ENCODE measurements at regions not wholly inside any gene's neighbourhood (a gene's known extent, or its start where the extent isn't known, plus 50 kb on each side); places are given as distances from the start of the nearest gene placed in this dataset.

DNA sequence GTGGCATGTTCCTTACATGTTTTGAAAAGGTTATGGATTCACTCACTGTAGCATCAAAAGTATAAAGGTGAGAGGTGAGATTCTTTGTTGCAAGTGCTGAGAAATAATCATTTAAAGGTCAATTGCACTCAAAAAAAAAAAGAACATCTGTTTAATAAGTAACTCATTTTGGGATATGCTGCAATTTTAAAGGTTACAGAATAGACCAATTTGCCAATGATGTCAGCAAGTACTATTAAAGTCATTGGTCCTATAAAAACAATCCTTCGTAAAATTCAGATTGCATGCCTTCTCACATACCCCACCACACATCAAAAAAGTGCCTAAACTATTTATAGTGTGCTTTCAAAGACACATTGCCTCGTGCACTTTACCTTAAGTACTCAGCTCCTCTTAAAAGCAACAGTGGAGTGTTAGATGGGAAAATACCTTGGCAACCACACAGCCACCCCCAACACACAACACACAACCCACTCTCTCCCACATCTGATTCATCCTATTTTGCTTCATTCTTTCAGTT is 218.2 kb upstream of the ADGRL2 start:
- DNase-seq (ENCODE audit: low spot score) (peak; percentile 11), FAIRE-seq (no peak)

DNA sequence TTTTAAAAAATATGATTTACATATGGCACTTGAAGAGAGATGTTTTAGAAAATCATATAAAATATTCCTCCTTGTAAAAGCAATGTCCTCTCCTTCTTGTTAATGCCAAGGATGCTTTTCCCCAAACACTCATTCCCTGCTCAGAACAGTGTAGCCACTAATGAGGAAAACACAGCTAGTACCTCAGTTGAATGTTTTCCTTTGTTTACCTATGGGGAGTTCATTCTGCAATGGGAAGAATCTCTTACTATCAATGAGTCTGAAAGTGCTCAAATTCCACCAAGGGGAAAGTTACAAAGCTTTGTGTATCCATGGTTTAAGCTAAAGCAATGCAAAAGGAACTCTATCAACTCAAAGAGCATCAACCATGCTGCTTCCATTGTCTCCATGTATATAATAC is 221.9 kb upstream of the ADGRL2 start:
- no peak for FAIRE-seq

DNA sequence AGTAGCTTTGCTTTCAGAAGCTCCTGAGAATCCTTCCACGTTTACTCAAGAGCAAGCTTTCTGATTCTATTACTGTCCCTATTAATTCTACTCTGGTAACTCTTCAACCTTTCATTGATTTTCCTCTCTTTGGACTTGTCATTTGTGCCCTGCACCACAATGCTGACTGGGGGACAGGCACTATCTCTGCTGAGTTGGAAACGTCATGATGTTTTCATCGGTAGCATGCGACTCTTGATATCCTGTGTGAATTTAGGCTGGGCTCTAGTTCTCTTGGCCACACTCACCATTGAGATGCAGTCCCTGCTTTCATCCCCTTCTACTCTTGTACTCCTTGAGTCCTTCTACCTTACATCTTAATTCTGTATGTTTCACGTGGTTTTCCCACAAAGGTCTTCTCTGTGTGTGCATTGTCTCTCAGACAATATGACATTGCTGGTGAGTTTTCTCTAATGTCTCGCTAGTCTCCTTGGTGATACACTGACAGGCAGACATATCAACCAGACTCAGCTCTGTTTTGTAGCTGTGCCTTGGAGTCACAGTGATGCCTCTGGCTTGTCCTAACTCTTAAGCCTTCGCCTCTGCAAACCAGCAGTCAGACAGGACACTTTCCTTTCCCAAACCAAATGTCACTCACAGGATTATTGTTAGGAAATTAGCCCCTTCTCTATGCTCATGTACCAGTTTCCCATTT is 223.6 kb upstream of the ADGRL2 start:
- no peak for FAIRE-seq
- no peak for DNase-seq (ENCODE audit: low spot score)

More for the DNA sequence above, 221.9 kb upstream of the ADGRL2 start:
- DNase-seq (ENCODE audit: low spot score): no peak

DNA sequence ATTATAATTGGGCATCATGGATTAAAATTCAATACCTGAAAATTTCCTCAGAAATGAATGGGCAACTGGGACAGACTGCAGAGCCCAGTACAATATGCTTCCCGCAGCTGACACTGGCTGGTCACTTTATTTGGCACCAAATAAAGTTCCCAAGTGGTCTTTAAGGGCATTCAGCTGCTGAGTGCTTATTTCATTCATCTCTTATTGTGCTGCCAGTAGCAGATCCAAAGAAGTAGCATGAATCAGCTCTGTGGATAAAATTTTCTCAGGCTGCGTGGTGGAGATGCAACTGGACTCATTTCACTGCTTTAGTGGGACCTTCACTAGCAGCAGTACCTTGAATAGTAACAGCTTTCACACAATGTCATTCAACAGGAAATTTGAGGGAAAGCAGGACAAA is 226.3 kb upstream of the ADGRL2 start:
- DNase-seq (ENCODE audit: low spot score) (no peak), FAIRE-seq (no peak)

DNA sequence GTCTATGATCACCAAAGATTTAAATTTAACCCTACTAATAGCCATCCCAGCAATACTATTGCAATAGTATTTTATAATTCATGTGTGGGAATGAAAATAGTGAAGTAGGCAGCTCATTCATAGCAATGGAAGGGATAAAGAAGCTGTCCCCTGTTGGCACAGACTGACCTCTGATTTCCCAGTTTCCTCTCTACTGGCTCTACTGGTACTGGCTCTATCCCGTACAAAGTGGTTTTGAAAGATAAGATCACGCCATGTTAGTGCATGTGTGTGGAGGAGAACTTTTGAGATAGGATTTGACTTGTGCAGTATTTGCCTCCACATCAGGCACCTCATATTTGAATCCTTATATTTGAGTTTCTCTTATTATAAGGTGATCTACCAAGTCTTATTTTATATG is 227.3 kb upstream of the ADGRL2 start:
- FAIRE-seq: no peak
- no peak for DNase-seq (ENCODE audit: low spot score)

DNA sequence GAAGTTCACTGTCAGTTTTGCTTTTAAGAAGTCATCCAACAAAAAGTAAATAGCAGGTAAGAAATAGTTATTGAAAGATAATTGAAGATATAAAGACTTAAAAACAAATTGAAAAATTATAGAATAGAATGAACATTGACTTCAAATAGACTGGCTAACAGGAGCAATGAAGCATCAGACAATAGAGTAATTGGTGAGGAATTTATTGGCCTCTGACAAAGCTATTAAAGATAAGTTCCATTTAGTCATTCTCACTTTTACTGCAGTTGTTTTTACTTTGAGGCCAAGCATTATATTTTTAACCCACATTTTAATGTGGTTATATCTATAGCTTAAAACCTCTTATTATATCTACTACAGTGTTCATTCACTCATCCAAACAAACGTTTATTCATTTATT is 228.8 kb upstream of the ADGRL2 start:
- DNase-seq (ENCODE audit: low spot score): no peak
- no peak for FAIRE-seq

DNA sequence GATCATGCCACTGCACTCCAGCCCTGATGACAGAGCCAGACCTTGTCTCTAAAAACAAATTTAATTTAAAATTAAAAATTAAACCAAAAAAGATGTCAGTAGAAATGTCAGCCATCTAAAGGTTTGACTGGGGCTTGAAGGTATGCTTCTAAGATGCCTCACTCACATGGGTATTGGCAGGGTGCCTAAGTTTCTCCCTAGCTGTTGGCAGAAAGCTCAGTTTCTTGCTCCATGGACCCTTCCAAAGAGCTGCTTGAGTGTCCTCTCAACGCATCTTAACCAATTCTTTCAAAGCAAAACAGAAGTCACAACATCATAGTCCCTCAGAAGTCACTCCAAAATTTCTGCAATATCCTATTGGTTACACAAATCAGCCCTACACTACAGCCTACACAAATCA is 231.0 kb upstream of the ADGRL2 start:
- no peak for FAIRE-seq

DNA sequence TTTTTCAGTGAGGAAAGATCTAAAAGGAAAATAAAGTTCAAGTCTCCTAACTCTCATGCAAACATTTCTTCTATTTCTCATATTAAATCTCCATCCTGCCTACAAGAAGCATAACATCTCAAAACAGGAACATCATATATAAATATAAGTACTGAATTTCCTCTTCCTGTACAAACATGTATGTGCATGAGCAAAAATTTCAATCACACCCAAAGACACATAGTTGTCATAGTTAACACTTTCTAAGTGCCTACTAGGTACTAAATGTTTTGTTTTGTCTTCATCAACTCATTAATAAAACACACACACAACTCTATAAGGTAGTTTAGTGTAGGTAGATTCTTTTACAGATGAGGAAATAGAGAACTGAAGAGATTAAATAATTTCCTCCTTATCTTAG is 237.1 kb upstream of the ADGRL2 start:
- FAIRE-seq (no peak), DNase-seq (ENCODE audit: low spot score) (no peak)

More for the DNA sequence above, 231.0 kb upstream of the ADGRL2 start:
- DNase-seq (ENCODE audit: low spot score): no peak

DNA sequence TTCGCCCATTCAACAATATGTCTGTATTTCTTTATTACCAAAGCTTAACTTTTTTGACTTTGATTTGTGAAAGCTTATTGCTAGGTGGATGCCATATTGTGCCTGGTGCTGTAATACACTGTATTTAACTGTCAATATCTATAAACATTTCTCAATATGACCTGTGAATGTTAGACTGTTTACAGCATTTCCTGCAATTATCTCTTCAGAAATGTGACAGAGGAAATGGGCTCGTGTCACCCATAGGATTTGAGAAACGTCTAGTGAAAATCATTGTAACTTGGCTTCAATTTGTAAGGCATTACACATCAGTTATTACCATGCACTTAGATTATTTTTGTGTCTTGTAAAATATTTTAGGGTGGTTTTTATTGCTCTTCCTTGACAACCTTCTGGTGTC is 237.8 kb upstream of the ADGRL2 start:
- DNase-seq (ENCODE audit: low spot score) (no peak), FAIRE-seq (no peak)

DNA sequence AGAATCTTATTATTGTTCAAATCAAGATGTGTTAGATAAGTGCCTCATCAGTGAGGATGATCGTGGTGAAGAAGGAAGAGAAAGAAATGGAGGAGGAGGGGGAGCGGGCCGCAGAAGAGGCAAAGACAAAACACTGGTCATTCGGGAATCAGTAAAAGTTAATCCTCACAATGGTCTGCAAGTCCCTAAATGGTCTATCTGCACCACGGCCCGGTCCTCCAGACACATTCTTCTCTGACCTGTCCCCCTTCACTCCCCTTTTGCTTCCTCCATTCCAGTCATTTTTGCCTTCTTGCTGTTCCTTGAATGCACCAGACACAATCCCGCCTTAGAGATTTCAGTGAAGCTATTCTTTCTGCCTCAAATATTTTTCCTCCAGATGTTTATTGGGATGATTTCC is 240.1 kb upstream of the ADGRL2 start:
- DNase-seq (ENCODE audit: low spot score): no peak
- no peak for FAIRE-seq

DNA sequence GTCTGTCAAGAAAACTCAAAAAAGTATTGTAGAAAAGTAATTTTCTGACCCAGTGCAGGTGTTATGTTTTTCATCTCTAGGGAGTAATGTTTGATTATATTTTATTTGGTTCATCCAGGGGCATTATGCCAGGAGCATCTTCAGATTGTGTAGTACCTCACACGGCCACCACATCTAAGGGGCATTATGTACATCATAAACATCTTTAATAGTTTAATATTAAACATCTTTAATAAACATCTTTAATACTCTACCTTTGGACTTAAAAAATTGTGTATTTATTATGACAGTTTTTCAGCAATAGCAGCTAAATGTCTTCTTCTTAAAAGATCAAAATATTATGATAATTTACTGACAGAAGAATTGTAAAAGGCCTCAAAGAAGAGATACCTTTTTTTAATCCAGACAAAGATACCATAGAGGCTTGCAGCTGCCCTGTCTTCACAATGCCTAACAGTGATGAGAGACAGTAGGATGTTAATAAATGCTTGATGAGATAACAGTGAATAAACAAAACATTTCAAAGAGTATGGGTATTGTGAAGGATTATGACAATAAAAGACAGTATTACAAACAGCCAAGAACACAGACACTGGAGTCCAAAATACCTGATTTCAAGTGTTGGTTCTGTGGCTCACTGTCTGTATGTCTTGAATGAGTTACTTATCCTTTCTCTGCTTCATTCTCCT is 240.9 kb upstream of the ADGRL2 start:
- no peak for FAIRE-seq

DNA sequence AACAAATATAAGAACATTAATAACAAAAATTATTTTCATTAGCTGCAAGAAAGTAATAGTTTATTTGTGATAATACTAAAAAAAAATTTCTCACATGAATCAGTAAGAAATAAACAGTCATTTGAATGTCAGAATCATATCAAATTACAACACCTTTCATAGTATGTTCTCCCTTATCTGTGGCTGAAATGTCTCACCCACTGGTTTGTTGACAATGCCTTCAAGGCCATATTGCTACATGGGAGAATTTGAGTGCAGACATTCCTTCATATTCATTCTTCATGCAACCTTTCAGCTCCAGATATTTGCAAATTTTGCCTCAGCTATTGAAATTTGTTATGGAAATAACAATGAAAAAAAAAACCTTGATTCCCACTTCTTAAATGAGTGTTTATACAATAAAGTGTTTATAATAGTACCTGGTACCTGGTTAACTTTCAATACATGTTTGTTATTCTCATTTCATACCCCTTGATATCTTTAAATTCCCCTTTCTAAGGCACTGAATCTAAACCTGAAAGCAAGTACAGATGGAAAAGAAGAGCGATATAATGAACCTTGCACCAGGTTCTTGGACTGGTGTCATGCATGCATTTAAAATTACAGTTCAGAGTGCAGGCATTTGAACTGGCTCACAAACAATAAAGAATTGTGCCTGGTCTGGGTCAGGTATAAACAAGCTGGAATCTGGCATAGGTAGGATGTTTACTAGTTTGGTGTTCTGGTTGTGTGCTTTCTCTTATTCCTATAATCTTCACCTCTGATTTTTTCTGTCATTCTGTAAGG is 242.2 kb upstream of the ADGRL2 start:
- DNase-seq (ENCODE audit: low spot score) (no peak), FAIRE-seq (no peak)

More for the DNA sequence above, 240.9 kb upstream of the ADGRL2 start:
- DNase-seq (ENCODE audit: low spot score): no peak

DNA sequence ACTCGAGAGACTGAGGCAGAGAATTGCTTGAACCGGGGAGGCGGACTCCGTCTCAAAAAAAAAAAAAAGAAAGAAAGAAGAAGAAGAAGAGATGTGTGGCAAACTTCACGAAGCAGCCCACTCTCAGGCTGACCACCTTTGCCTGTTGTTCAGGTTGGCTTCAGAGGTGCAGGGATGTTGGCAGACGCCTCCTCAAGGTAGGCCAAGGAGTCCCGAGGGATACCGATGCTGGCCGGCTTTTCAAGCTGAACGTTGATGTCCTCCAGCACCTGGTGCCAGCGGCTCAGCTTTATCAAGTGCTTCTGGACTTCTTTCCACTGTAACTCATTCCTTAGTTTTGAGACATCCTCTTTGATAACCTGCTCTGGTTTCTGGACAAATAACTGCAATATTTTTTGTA is 243.8 kb upstream of the ADGRL2 start:
- no peak for FAIRE-seq
- DNase-seq (ENCODE audit: low spot score): no peak

DNA sequence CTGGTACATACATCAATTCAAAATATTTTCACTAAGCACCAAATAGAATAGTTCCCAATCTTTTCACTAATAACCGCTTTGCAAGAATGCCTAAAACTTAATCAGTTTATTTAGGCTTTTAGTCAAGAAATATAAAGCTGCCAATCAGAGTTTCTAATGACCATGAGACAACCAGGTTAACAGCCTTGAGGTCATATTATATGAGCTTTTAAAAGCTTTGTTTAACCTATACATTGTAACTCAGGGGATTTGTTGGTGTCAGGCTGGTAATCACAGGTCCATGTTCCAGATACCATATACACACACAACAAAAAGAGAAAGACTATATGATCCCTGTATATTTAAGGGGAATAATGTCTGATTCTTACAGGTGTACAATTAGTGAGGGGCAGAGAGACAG is 246.2 kb upstream of the ADGRL2 start:
- no peak for DNase-seq (ENCODE audit: low spot score)
- no peak for FAIRE-seq

DNA sequence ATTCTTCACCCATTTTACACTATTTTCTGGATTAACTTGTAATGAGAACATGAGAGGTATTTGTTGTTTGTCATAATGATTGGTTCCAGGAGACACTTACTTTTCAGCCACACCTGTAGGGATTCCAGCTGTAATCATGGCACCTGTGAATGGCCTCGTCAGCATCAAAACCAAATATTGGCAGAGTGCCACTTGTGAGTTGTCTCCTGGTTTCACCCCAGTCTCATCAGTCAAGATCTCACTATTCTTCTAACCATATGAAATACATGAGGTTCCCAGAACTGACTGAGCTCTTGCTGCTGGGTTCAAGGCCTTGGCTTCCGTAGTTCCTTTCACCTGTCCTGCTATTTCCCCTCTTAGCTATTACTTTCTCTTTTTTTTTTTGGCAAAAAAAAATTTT is 246.6 kb upstream of the ADGRL2 start:
- FAIRE-seq: no peak

DNA sequence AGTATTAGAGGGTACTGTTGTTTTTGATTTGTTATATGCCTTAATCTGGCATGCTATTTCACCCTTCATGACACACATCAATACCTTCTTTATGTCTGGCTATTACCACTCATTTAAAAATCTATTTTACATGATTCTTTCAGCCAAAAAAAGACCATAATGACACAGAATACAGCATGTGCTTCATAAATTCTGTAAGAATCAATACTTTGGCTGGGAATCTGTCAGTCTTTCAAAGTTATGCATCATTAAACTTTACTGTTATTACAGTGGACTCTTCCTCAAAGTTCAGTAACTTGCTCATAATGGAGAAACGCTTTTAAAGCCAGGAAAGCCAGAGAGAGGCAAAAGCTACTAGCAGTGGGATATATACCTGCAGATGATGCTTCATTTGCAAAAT is 247.2 kb upstream of the ADGRL2 start:
- FAIRE-seq (no peak), DNase-seq (ENCODE audit: low spot score) (no peak)

More for the DNA sequence above, 246.6 kb upstream of the ADGRL2 start:
- DNase-seq (ENCODE audit: low spot score): no peak

DNA sequence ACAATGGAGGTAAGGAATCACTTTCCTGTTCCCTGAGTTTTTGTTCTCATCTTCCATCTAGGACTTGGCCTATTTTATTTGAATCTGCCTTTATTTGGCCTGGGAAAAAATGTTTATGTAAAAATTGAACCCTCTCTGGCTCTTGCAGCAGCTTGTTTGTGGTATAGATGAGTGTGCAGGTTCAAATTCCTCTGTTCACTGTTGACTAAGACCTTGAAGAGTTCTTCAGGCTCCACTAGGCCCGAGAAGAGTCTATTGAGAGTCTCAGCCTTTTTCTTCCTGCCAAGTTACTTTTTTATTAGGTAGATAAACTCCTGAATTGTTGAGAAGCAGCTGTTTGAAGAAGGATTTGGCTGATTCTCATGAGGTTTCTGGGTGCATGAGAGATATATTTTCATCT is 248.8 kb upstream of the ADGRL2 start:
- no peak for FAIRE-seq

DNA sequence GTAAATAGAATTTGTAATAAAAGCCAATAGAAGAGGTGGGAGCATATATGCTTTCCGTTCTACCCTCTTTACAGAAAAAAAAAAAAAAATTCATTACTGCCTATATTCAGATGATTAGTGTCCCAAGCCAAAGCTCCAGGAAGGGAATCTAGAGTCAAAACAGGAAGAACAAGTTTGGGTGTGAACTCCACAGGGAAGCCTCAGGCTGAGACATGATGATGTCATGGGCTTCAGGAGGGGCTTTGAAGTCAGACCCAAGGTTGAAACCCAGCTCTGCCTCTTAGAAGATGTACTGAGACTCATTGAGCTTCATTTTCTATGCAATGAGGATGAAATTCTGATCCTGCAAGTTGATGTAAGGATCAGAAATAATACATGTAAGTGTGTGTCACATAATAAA is 250.0 kb upstream of the ADGRL2 start:
- FAIRE-seq (no peak), DNase-seq (ENCODE audit: low spot score) (no peak)

More for the DNA sequence above, 248.8 kb upstream of the ADGRL2 start:
- no peak for DNase-seq (ENCODE audit: low spot score)

DNA sequence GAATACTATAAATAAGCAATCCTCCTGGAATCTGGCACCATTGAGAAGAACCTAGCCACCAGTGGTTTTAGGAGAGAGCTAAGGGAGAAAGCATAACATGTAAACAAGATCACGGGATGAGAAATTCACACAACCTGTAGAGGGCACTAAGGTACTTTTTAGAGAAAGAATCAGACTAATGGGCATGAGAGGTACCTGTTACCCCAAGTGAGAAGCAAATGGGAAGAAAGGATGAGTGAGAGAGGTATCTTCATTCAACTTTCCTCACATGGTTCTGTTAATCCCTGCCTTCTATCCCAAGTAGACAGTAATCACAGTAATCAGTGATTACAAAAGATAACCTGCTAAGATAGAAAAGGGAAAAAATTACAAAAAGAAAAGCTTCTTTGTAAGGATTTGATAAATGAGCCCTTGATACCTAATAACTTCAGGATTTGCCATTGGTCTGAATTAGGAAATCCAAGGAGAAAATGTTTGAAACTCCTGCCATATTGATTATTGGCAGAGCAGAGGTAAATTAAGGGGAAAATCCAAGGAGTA is 251.1 kb upstream of the ADGRL2 start:
- peak; percentile 35 for DNase-seq (ENCODE audit: low spot score)
- FAIRE-seq: no peak

DNA sequence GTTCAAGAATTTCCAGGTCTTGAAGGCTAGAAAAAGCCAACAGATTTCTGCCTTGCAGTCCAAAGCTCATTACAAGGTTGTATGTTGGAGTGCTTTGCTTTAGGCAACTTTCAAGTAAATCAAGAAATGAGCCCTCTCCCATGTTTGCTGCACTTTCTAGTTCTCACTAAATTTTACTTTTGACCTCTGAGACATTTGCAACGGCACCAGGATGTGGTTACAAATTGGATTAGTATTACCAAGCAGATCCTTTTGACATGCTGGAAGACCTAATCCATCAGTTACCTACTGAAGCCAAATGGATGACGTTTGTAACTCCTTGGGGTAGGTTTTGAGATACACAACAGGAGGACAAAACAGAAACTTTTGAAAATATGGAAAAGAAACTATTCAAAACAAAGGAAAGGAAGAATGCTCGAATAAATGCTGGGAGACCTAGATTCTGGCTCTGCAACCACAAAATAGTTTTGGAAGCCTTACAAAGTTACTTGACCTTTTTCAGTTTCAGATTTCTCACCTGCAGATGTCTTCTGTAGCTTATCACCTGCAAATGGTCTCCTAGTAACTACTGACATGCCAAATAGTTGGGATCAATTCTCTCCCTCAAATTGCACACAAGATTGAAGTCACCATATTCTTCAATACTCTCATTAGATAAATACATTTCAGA is 251.7 kb upstream of the ADGRL2 start:
- FAIRE-seq: no peak

DNA sequence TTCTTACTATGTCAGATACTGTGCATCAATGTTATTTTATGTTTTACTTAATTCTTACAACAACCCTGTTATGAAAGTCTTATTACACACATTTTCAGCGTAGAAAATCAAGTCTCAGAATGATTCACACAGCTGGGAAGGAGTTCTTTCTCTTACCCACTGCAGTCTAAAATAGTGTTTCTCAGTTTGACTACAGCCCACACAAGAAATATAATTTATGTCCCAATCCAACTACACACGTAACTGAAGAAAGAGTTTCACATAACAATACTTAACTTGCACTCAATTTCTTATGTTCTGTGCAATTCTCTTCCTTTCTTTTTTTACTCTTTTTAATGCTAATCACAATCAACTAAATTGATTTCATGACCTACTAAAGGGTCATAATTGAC is 252.8 kb upstream of the ADGRL2 start:
- DNase-seq (ENCODE audit: low spot score) (no peak), FAIRE-seq (no peak)

More for the DNA sequence above, 251.7 kb upstream of the ADGRL2 start:
- DNase-seq (ENCODE audit: low spot score): no peak

Measured in RCC 7860 (cell line).